Esophagus squamous epithelium (tissue), 5 donors: ENCODE measurements at regions not wholly inside any gene's neighbourhood (a gene's known extent, or its start where the extent isn't known, plus 50 kb on each side); places are given as distances from the start of the nearest gene placed in this dataset.

Experiments used
- DNase-seq: peaks from one replicate; lab custom pipeline; 2025; lab: John Stamatoyannopoulos, UW
- H3K27ac ChIP-seq, 4 donors: fragments of 200-600 bp; sonication (generic); one replicate each; pipeline ENCODE4 v1.5.1; 2016 to 2019; ENCODE audit warnings: mild to moderate bottlenecking in 1 of 4
- H3K27me3 ChIP-seq, 4 donors: fragments of 200-600 bp; sonication (generic); 1 replicate in 3 of 4; 2 replicates in 1 of 4; pipeline versions ENCODE4 v1.5.1 to v1.6.0; 2017 to 2021; ENCODE audit warnings: antibody characterized with exemption in 1 of 4
- H3K36me3 ChIP-seq, 3 donors: fragments of 200-600 bp; sonication (generic); one replicate each; pipeline ENCODE4 v1.5.1; 2016 to 2019
- H3K4me1 ChIP-seq, 3 donors: fragments of 200-600 bp; sonication (generic); one replicate each; pipeline ENCODE4 v1.5.1; 2017 to 2019
- H3K4me3 ChIP-seq, 4 donors: fragments of 200-600 bp; sonication (generic); 1 replicate in 3 of 4; 2 replicates in 1 of 4; pipeline ENCODE4 v1.5.1; 2016 to 2019; ENCODE audit warnings: mild to moderate bottlenecking in 2 of 4, moderate library complexity in 1 of 4
- H3K9me3 ChIP-seq, 3 donors: fragments of 200-600 bp; sonication (generic); one replicate each; pipeline ENCODE4 v1.5.1; 2016 to 2019
- CTCF ChIP-seq, 6 experiments: fragments of 450-650 bp in 4 of 6; fragments of 200-600 bp in 2 of 6; sonication (generic) in 2 of 6; IDR thresholded peaks; one replicate each; pipeline ENCODE4 v1.5.1; 2016 to 2019; ENCODE audit warnings: antibody characterized with exemption in 6 of 6, mild to moderate bottlenecking in 4 of 6, moderate library complexity in 4 of 6
- POLR2A ChIP-seq, 4 donors: fragments of 450-650 bp; IDR thresholded peaks; one replicate each; pipeline ENCODE4 v1.6.1; 2017; ENCODE audit warnings: antibody characterized with exemption in 4 of 4, mild to moderate bottlenecking in 4 of 4, moderate library complexity in 3 of 4
- WGBS, 2 donors: methylation state at CpG; one replicate each; pipeline ENCODE4 v1.1.5; 2018; 5-methylcytosine and 5-hydroxymethylcytosine counted together
- intact Hi-C: fragments of 100-400 bp; cut with DNase I; formaldehyde crosslinking; loops from one replicate; pipeline ENCODE4 v1.15.0; 2022
- donor health status: DM: yes; HTN: yes; CAD: no.

- WGBS, 2 donors, result 81 to 82% methylated on average over 11 to 14 of the region's 14 CpGs
- Histone ChIP-seq H3K9me3 (no peaks in the 10 kb centered on the region), H3K36me3 (no peaks in the 10 kb centered on the region), H3K27ac (no peak overlapping the region), H3K4me3 (no peak overlapping the region), H3K27me3 (no peaks in the 10 kb centered on the region), H3K4me1 (peaks cover 4 to 7% (median 4%) of the 10 kb centered on the region in 3 donors)
- intact Hi-C loops, result no loop called here
- DNase-seq, result no peak
- TF ChIP-seq POLR2A (IDR thresholded peaks at IDR 0.05), result no peak
- TF ChIP-seq CTCF (IDR thresholded peaks at IDR 0.05), result no peak
Observed at GRCh38 chr10:4088354-4089066, 303.5 kb upstream of the KLF6 start.

- 46 to 51% methylated on average over 14 of the region's 14 CpGs for WGBS, 2 donors
- Histone ChIP-seq H3K4me3 (no peak overlapping the region), H3K36me3 (no peaks in the 10 kb centered on the region), H3K4me1 (peaks cover 4 to 18% (median 16%) of the 10 kb centered on the region in 3 donors), H3K27ac (no peak overlapping the region), H3K27me3 (no peaks in the 10 kb centered on the region), H3K9me3 (no peaks in the 10 kb centered on the region)
- TF ChIP-seq CTCF (IDR thresholded peaks at IDR 0.05) (no peak), POLR2A (IDR thresholded peaks at IDR 0.05) (no peak)
- no peak for DNase-seq
- intact Hi-C loops, result no loop called here
Observed at GRCh38 chr10:4086131-4086898, 301.3 kb upstream of the KLF6 start.

- no peaks in the 10 kb centered on the region for H3K27me3 ChIP-seq
- H3K27ac ChIP-seq, result peak overlapping the region in 3 of 4 donors; percentile 38 to 72 (median 53)
- TF ChIP-seq CTCF (IDR thresholded peaks at IDR 0.05) (no peak), POLR2A (IDR thresholded peaks at IDR 0.05) (no peak)
- 28 to 30% methylated on average over 2 of the region's 2 CpGs for WGBS, 2 donors
- peaks cover 4 to 24% (median 19%) of the 10 kb centered on the region in 3 donors for H3K4me1 ChIP-seq
- no peak overlapping the region for H3K4me3 ChIP-seq
- H3K36me3 ChIP-seq, result no peaks in the 10 kb centered on the region
- no peak for DNase-seq
- no peaks in the 10 kb centered on the region for H3K9me3 ChIP-seq
- intact Hi-C loops, result no loop called here
Observed at GRCh38 chr10:4083509-4084003, 298.5 kb upstream of the KLF6 start.

- Histone ChIP-seq H3K36me3 (no peaks in the 10 kb centered on the region), H3K27ac (peak overlapping the region in 3 of 4 donors; percentile 38 to 72 (median 53)), H3K4me1 (peaks cover 4 to 24% (median 19%) of the 10 kb centered on the region in 3 donors), H3K9me3 (no peaks in the 10 kb centered on the region), H3K27me3 (no peaks in the 10 kb centered on the region), H3K4me3 (no peak overlapping the region)
- intact Hi-C loops, result no loop called here
- WGBS, 2 donors, result 28 to 53% methylated on average over 2 of the region's 2 CpGs
- TF ChIP-seq POLR2A (IDR thresholded peaks at IDR 0.05) (no peak), CTCF (IDR thresholded peaks at IDR 0.05) (no peak)
- DNase-seq, result no peak
Observed at GRCh38 chr10:4082861-4083260, 297.9 kb upstream of the KLF6 start.

- H3K36me3 ChIP-seq, result no peaks in the 10 kb centered on the region
- DNase-seq, result no peak
- H3K27me3 ChIP-seq, result no peaks in the 10 kb centered on the region
- TF ChIP-seq CTCF (IDR thresholded peaks at IDR 0.05), result no peak
- TF ChIP-seq POLR2A (IDR thresholded peaks at IDR 0.05), result no peak
- intact Hi-C loops, result no loop called here
- H3K9me3 ChIP-seq, result no peaks in the 10 kb centered on the region
- H3K4me3 ChIP-seq, result no peak overlapping the region
- H3K27ac ChIP-seq, result peak overlapping the region in 2 of 4 donors; percentile 40 to 74
- WGBS, 2 donors, result 62 to 64% methylated on average over 4 to 5 of the region's 5 CpGs
- H3K4me1 ChIP-seq, result peaks cover 4 to 24% (median 19%) of the 10 kb centered on the region in 3 donors
Observed at GRCh38 chr10:4081685-4082111, 296.7 kb upstream of the KLF6 start.
